H1 (cell line): ENCODE measurements at regions not wholly inside any gene's neighbourhood (a gene's known extent, or its start where the extent isn't known, plus 50 kb on each side); places are given as distances from the start of the nearest gene placed in this dataset.

Source experiments
- SP4 ChIP-seq: IDR thresholded peaks from 2 replicates; pipeline ENCODE4 v1.6.1; 2012; ENCODE audit warnings: low read length, inconsistent platforms

DNA sequence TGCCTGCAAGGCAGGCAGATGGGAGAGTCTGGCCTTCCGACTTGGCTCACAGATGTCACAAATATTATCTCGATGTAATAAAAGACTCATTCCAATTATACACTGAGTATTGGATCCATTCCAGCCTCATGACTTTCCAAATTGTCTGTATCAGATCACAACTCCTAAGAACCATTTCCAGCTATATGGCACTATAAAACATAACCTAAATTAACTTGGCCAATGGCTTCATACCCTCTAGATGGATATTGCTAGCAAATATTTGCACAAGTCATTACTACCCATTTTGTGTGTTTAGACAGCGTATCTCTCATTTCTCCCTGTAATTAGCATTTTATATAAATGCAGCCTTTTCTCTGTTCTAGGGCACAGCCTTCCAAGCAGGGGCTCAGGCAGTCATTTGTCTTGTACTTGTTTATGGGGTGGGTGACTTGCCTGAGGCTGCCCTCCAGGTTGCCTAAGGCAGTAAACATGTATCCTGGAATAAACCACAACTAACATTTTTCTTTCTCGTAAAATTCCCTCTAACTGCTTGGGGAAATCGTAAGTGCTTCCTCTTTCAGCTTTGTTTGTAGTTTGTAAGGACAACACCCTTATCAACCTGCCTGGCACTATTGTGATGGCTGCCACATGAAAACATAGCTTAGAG is 70.6 kb upstream of the KCNJ6 start (continued):
- TF ChIP-seq SP4 = no peak
